IMR-90 (cell line): ENCODE measurements at regions not wholly inside any gene's neighbourhood (a gene's known extent, or its start where the extent isn't known, plus 50 kb on each side); places are given as distances from the start of the nearest gene placed in this dataset.

Source experiments
- ATAC-seq: fragments of 200-7000 bp; cut with Tn5 transposase; 2 replicates; pipeline ENCODE4 v1.9.1; 2020; ENCODE audit warnings: low read depth, mild to moderate bottlenecking, moderate library complexity
- BruUV-seq: library from RNA; stranded (reverse); fragments of 400-500 nt; replicated peaks from 2 replicates; lab custom pipeline; 2021; lab: Mats Ljungman, UMichigan
- CTCF ChIA-PET: fragments of 300-600 bp; formaldehyde crosslinking; extraction: SDS; loops from one replicate; lab custom pipeline; 2021; ENCODE audit warnings: antibody characterized with exemption; lab: Yijun Ruan, JAX
- POLR2A ChIA-PET: fragments of 300-600 bp; sonication (Branson Sonifier 250); formaldehyde crosslinking; loops from one replicate; lab custom pipeline; 2022; ENCODE audit warnings: antibody characterized with exemption; ENCODE audit not compliant: unreplicated experiment; lab: Charles Lee
- DNase-seq: peaks from one replicate; pipeline ENCODE4 v3.0.0; 2013
- H2AFZ ChIP-seq: replicated peaks from 2 replicates; pipeline ENCODE3; 2013; ENCODE audit warnings: low read length, mild to moderate bottlenecking; ENCODE audit not compliant: poor library complexity
- H2AK5ac ChIP-seq: 2 replicates; pipeline ENCODE4 v1.6.1; 2013; ENCODE audit warnings: low read depth, low read length, inconsistent platforms
- H2AK9ac ChIP-seq: replicated peaks from 2 replicates; pipeline ENCODE3; 2013; ENCODE audit warnings: mild to moderate bottlenecking, low read depth, low read length, moderate library complexity; ENCODE audit not compliant: poor library complexity
- H2BK120ac ChIP-seq: 2 replicates; pipeline ENCODE4 v1.6.1; 2013; ENCODE audit warnings: low read depth, low read length, inconsistent platforms
- H2BK15ac ChIP-seq: 3 replicates; pipeline ENCODE4 v1.6.1; 2013; ENCODE audit warnings: low read depth, low read length, inconsistent platforms
- H2BK20ac ChIP-seq: 2 replicates; pipeline ENCODE4 v1.6.1; 2013; ENCODE audit warnings: low read depth, mild to moderate bottlenecking, inconsistent platforms, low read length, moderate library complexity
- H2BK5ac ChIP-seq: 2 replicates; pipeline ENCODE4 v1.6.1; 2013; ENCODE audit warnings: mild to moderate bottlenecking, low read depth, low read length, inconsistent platforms; ENCODE audit not compliant: poor library complexity, severe bottlenecking
- H3K14ac ChIP-seq: replicated peaks from 2 replicates; pipeline ENCODE4 v1.6.1; 2013; ENCODE audit warnings: low read depth, low read length, inconsistent platforms
- H3K18ac ChIP-seq: 2 replicates; pipeline ENCODE4 v1.6.1; 2013; ENCODE audit warnings: low read depth, low read length, control low read depth
- H3K23ac ChIP-seq: 2 replicates; pipeline ENCODE4 v1.6.1; 2013; ENCODE audit warnings: low read depth, low read length, inconsistent platforms
- H3K27ac ChIP-seq: 2 replicates; pipeline ENCODE4 v1.5.1; 2013; ENCODE audit warnings: mild to moderate bottlenecking, control low read depth, low read length; ENCODE audit not compliant: insufficient read depth
- H3K27me3 ChIP-seq: 2 replicates; pipeline ENCODE4 v1.6.1; 2013; ENCODE audit warnings: low read length; ENCODE audit not compliant: control insufficient read depth, insufficient read depth
- H3K36me3 ChIP-seq: 2 replicates; pipeline ENCODE4 v1.6.1; 2013; ENCODE audit warnings: low read length, mixed read lengths; ENCODE audit not compliant: control insufficient read depth, insufficient read depth
- H3K4ac ChIP-seq: 2 replicates; pipeline ENCODE4 v1.6.1; 2013; ENCODE audit warnings: low read depth, low read length, inconsistent platforms
- H3K4me1 ChIP-seq: 2 replicates; pipeline ENCODE4 v1.6.1; 2013; ENCODE audit warnings: low read length, mixed read lengths; ENCODE audit not compliant: control insufficient read depth, insufficient read depth
- H3K4me2 ChIP-seq: 2 replicates; pipeline ENCODE4 v1.6.1; 2013; ENCODE audit warnings: low read depth, mild to moderate bottlenecking, control low read depth, low read length, moderate library complexity
- H3K4me3 ChIP-seq: 2 replicates; pipeline ENCODE4 v1.5.1; 2013; ENCODE audit warnings: low read depth, mild to moderate bottlenecking, control low read depth, low read length, moderate library complexity; ENCODE audit not compliant: insufficient read depth
- H3K56ac ChIP-seq: 2 replicates; pipeline ENCODE4 v1.6.1; 2013; ENCODE audit warnings: low read length, inconsistent platforms; ENCODE audit not compliant: insufficient read depth; ENCODE audit errors: extremely low read depth
- H3K79me1 ChIP-seq, 2 experiments: 2 replicates each; pipeline ENCODE4 v1.6.1; 2013; ENCODE audit warnings: low read length in 2 of 2, inconsistent platforms in 1 of 2, low read depth in 1 of 2
- H3K9ac ChIP-seq: 2 replicates; pipeline ENCODE4 v1.6.1; 2013; ENCODE audit warnings: low read depth, low read length, control low read depth
- H3K9me1 ChIP-seq: 2 replicates; pipeline ENCODE4 v1.6.1; 2013; ENCODE audit warnings: low read length, inconsistent platforms; ENCODE audit not compliant: insufficient read depth
- H3K9me3 ChIP-seq: 2 replicates; pipeline ENCODE4 v1.6.1; 2013; ENCODE audit warnings: low read length; ENCODE audit not compliant: control insufficient read depth, insufficient read depth
- H4K20me1 ChIP-seq: 2 replicates; pipeline ENCODE4 v1.6.1; 2013; ENCODE audit warnings: low read length, inconsistent platforms; ENCODE audit not compliant: insufficient read depth
- H4K5ac ChIP-seq: 2 replicates; pipeline ENCODE4 v1.6.1; 2013; ENCODE audit warnings: mild to moderate bottlenecking, low read depth, low read length, control low read depth
- H4K8ac ChIP-seq, 2 experiments: 2 replicates each; pipeline ENCODE4 v1.6.1; 2013; ENCODE audit warnings: low read depth in 2 of 2, low read length in 2 of 2, control low read depth in 1 of 2, inconsistent platforms in 1 of 2
- H4K91ac ChIP-seq: 2 replicates; pipeline ENCODE4 v1.6.1; 2013; ENCODE audit warnings: low read depth, low read length, inconsistent platforms; ENCODE audit not compliant: insufficient read depth
- BHLHE40 ChIP-seq: fragments of 150-350 bp; IDR thresholded peaks from 2 replicates; pipeline ENCODE4 v1.6.1; 2016; ENCODE audit warnings: mild to moderate bottlenecking, low read depth, low read length
- CEBPB ChIP-seq: IDR thresholded peaks from 2 replicates; pipeline ENCODE4 v1.6.1; 2012; ENCODE audit warnings: low read depth, low read length, improper control_type of control experiment
- CHD1 ChIP-seq: IDR thresholded peaks from 2 replicates; pipeline ENCODE4 v1.6.1; 2012; ENCODE audit warnings: low read depth, low read length, improper control_type of control experiment
- FOS ChIP-seq: fragments of 150-350 bp; IDR thresholded peaks from 2 replicates; pipeline ENCODE4 v1.6.1; 2016; ENCODE audit warnings: low read depth, low read length
- MAFK ChIP-seq: IDR thresholded peaks from 2 replicates; pipeline ENCODE4 v1.6.1; 2012; ENCODE audit warnings: low read depth, low read length, improper control_type of control experiment
- MAZ ChIP-seq: IDR thresholded peaks from 2 replicates; pipeline ENCODE4 v1.6.1; 2012; ENCODE audit warnings: low read depth, mild to moderate bottlenecking, low read length, improper control_type of control experiment, moderate library complexity, borderline replicate concordance
- MXI1 ChIP-seq: IDR thresholded peaks from 2 replicates; pipeline ENCODE4 v1.6.1; 2012; ENCODE audit warnings: low read depth, mild to moderate bottlenecking, low read length, moderate library complexity, borderline replicate concordance
- NFE2L2 ChIP-seq: fragments of 150-350 bp; IDR thresholded peaks from 2 replicates; pipeline ENCODE4 v1.6.1; 2016; ENCODE audit warnings: low read depth, mild to moderate bottlenecking, low read length
- POLR2A ChIP-seq: IDR thresholded peaks from 2 replicates; pipeline ENCODE4 v1.6.1; 2012; ENCODE audit warnings: mild to moderate bottlenecking, low read depth, low read length
- RAD21 ChIP-seq: IDR thresholded peaks from 2 replicates; pipeline ENCODE4 v1.6.1; 2012; ENCODE audit warnings: low read length, improper control_type of control experiment
- RCOR1 ChIP-seq: IDR thresholded peaks from 2 replicates; pipeline ENCODE4 v1.6.1; 2012; ENCODE audit warnings: mild to moderate bottlenecking, low read length, improper control_type of control experiment; ENCODE audit not compliant: insufficient replicate concordance
- RFX5 ChIP-seq: IDR thresholded peaks from 2 replicates; pipeline ENCODE4 v1.8.0; 2012; ENCODE audit warnings: low read depth, mild to moderate bottlenecking, low read length, moderate library complexity
- SMC3 ChIP-seq: fragments of 150-350 bp; IDR thresholded peaks from 2 replicates; pipeline ENCODE4 v1.6.1; 2016; ENCODE audit warnings: low read depth, mild to moderate bottlenecking, antibody characterized with exemption, low read length, moderate library complexity
- USF2 ChIP-seq: fragments of 150-350 bp; IDR thresholded peaks from 2 replicates; pipeline ENCODE4 v1.6.1; 2017; ENCODE audit warnings: mild to moderate bottlenecking, antibody characterized with exemption, low read length, low read depth
- WGBS, 2 experiments: methylation state at CpG; one replicate each; pipeline versions ENCODE4 v1.1.5 to v1.1.7; 2013; ENCODE audit warnings: missing lambda C conversion rate in 2 of 2; ENCODE audit not compliant: insufficient read length in 1 of 2; ENCODE audit errors: extremely low coverage in 2 of 2; 5-methylcytosine and 5-hydroxymethylcytosine counted together
- dilution Hi-C: fragments of 300-500 bp; cut with HindIII; formaldehyde crosslinking; loops from one replicate; pipeline ENCODE4 v1.14.3; 2018; ENCODE audit warnings: low sequenced_read_pairs; ENCODE audit not compliant: unreplicated experiment
- in situ Hi-C: fragments of 300-500 bp; cut with MboI; formaldehyde crosslinking; loops from 3 replicates; pipeline ENCODE4 v1.14.3; 2019; ENCODE audit warnings: low sequenced_read_pairs, inconsistent platforms, mixed read lengths
- intact Hi-C: fragments of 100-400 bp; cut with micrococcal nuclease; formaldehyde crosslinking; loops from 2 replicates; pipeline ENCODE4 v1.10.0; 2022
- TF ChIP-seq, protein P1 (sequence below): fragments of 150-350 bp; IDR thresholded peaks from 2 replicates; pipeline ENCODE4 v1.6.1; 2016; ENCODE audit warnings: low read depth, mild to moderate bottlenecking, low read length, moderate library complexity, borderline replicate concordance
- TF ChIP-seq, protein P2 (sequence below): conservative IDR thresholded peaks from 2 replicates; pipeline ENCODE4 v1.5.1; 2012; ENCODE audit warnings: mild to moderate bottlenecking, low read depth, low read length, improper control_type of control experiment

DNA sequence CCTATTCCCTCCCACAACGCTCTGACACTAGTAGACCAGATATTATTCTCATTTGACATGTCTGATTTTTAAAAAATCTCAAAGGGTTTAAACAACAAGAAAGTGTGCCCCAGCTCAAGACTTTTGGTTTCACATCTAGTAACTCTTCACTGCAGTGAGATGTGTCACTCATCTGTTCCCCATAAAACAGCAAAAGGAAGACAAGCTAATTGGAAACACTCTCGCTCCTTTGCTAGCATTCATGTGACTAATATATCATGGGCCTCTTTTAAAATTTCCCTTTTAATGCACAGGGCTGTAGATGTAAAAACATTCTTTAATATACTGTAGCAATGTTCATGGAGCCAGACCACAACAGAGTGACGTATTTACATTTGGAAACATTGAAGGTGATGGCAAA, 372.6 kb downstream of the ZNF608 start:
- Histone ChIP-seq H4K91ac (no peak overlapping the region), H3K9ac (no peak overlapping the region), H2BK5ac (no peak overlapping the region), H3K27ac (no peak overlapping the region), H4K20me1 (no peaks in the 10 kb centered on the region), H2BK120ac (no peak overlapping the region), H3K9me3 (0 out of 2 replicates have a peak, but pooled peaks cover 1% of the 10 kb centered on the region), H3K14ac (no peak overlapping the region), H3K56ac (no peak overlapping the region), H4K5ac (no peak overlapping the region), H3K36me3 (no peaks in the 10 kb centered on the region), H3K4me1 (no peaks in the 10 kb centered on the region; the same call in 1 of the 2 replicates), H3K79me1 (no peaks in the 10 kb centered on the region), H3K27me3 (no peaks in the 10 kb centered on the region), H3K23ac (no peak overlapping the region), H3K4me2 (no peak overlapping the region), H4K8ac (no peak overlapping the region), H3K18ac (no peak overlapping the region), H3K9me1 (no peaks in the 10 kb centered on the region), H2AFZ (no peak overlapping the region), H3K4me3 (no peak overlapping the region), H2BK20ac (no peak overlapping the region), H2BK15ac (no peak overlapping the region), H2AK5ac (no peak overlapping the region), H3K4ac (no peak overlapping the region), H2AK9ac (no peak overlapping the region)
- CTCF ChIA-PET, result no interaction called here
- in situ Hi-C loops, result no loop called here
- WGBS, 2 experiments, result 100% methylated on average over 1 of the region's 3 CpGs; no CpG with 5 or more reads in 1 of the 2 experiments
- no peak for TF ChIP-seq MAZ
- TF ChIP-seq USF2, result no peak
- no peak for TF ChIP-seq RCOR1
- TF ChIP-seq, protein P1, sequence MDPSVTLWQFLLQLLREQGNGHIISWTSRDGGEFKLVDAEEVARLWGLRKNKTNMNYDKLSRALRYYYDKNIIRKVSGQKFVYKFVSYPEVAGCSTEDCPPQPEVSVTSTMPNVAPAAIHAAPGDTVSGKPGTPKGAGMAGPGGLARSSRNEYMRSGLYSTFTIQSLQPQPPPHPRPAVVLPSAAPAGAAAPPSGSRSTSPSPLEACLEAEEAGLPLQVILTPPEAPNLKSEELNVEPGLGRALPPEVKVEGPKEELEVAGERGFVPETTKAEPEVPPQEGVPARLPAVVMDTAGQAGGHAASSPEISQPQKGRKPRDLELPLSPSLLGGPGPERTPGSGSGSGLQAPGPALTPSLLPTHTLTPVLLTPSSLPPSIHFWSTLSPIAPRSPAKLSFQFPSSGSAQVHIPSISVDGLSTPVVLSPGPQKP, result no peak
- no peak for TF ChIP-seq RAD21
- no peak for TF ChIP-seq NFE2L2
- TF ChIP-seq BHLHE40, result no peak
- no peak for TF ChIP-seq CEBPB
- TF ChIP-seq CHD1, result no peak
- no peak for TF ChIP-seq POLR2A
- TF ChIP-seq MXI1, result no peak
- TF ChIP-seq FOS, result no peak
- TF ChIP-seq MAFK, result no peak
- no peak for TF ChIP-seq SMC3
- TF ChIP-seq RFX5, result no peak
- TF ChIP-seq, protein P2, sequence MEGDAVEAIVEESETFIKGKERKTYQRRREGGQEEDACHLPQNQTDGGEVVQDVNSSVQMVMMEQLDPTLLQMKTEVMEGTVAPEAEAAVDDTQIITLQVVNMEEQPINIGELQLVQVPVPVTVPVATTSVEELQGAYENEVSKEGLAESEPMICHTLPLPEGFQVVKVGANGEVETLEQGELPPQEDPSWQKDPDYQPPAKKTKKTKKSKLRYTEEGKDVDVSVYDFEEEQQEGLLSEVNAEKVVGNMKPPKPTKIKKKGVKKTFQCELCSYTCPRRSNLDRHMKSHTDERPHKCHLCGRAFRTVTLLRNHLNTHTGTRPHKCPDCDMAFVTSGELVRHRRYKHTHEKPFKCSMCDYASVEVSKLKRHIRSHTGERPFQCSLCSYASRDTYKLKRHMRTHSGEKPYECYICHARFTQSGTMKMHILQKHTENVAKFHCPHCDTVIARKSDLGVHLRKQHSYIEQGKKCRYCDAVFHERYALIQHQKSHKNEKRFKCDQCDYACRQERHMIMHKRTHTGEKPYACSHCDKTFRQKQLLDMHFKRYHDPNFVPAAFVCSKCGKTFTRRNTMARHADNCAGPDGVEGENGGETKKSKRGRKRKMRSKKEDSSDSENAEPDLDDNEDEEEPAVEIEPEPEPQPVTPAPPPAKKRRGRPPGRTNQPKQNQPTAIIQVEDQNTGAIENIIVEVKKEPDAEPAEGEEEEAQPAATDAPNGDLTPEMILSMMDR, result no peak
- no peak for ATAC-seq
- intact Hi-C loops, result no loop called here
- dilution Hi-C loops, result no loop called here
- BruUV-seq, result no TSS peak
- POLR2A ChIA-PET, result no interaction called here
- no peak for DNase-seq
